ENCODE measurements at regions not wholly inside any gene's neighbourhood (a gene's known extent, or its start where the extent isn't known, plus 50 kb on each side); places are given as distances from the start of the nearest gene placed in this dataset.

DNA sequence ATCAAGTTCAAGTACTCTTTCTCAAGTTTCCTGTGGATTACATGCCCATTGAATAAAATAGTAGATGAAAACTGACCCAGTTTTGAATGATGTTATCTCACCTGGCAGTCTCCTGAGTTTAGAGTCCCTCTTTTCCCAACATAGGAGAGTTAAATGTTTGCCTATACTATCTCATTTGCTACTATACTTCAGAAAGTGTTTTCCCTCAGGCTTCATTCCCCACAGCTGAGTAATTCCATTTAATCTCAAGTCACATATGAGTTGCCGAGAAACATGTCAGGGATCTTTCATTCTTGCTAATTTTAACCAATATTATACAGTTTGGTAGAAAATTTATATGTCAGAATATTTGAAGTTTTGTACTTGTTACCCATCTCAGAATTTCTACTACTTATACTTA is 150.4 kb upstream of the CDH19 start:
- WGBS, 2 donors: 80 to 96% methylated on average over 1 of the region's 1 CpG
- DNase-seq: no peak

DNA sequence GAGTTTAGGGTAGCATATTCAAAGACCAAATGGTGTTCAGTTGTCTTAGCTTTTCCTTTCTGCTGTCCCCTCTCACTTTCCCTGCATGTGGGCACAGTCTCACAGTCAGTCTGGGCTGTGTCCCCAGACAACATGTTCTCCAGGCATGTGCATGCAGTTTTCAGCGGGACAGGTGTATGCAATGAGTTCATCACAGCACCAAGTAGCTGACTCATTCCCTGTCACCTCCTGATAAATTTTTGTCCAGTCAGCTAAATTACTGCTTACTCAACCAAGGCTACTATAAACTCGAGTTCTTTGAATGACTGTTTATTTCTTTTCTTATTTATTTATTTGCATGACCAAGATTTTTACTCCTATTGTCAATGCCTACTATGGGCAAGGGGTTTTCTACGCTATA is 148.8 kb upstream of the CDH19 start:
- DNase-seq (no peak), ATAC-seq (ENCODE audit: low FRiP score in 2 of 2) (no peak)
- H3K36me3 ChIP-seq: no peaks in the 10 kb centered on the region
- 76 to 82% methylated on average over 3 of the region's 3 CpGs for WGBS, 2 donors
- H3K4me1 ChIP-seq: no peaks in the 10 kb centered on the region
- no peaks in the 10 kb centered on the region for H3K27me3 ChIP-seq
- H3K4me3 ChIP-seq: no peak overlapping the region
- no peaks in the 10 kb centered on the region for H3K9me3 ChIP-seq
- TF ChIP-seq, protein P1, sequence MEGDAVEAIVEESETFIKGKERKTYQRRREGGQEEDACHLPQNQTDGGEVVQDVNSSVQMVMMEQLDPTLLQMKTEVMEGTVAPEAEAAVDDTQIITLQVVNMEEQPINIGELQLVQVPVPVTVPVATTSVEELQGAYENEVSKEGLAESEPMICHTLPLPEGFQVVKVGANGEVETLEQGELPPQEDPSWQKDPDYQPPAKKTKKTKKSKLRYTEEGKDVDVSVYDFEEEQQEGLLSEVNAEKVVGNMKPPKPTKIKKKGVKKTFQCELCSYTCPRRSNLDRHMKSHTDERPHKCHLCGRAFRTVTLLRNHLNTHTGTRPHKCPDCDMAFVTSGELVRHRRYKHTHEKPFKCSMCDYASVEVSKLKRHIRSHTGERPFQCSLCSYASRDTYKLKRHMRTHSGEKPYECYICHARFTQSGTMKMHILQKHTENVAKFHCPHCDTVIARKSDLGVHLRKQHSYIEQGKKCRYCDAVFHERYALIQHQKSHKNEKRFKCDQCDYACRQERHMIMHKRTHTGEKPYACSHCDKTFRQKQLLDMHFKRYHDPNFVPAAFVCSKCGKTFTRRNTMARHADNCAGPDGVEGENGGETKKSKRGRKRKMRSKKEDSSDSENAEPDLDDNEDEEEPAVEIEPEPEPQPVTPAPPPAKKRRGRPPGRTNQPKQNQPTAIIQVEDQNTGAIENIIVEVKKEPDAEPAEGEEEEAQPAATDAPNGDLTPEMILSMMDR (IDR thresholded peaks at IDR 0.05): no peak
- TF ChIP-seq POLR2AphosphoS5 (IDR thresholded peaks at IDR 0.05) (no peak), EP300 (IDR thresholded peaks at IDR 0.05) (no peak), POLR2A (IDR thresholded peaks at IDR 0.05) (no peak)
- H3K27ac ChIP-seq: no peak overlapping the region

More for the DNA sequence above, 150.4 kb upstream of the CDH19 start:
- H3K4me3 ChIP-seq: no peak overlapping the region
- no peak for TF ChIP-seq POLR2AphosphoS5 (IDR thresholded peaks at IDR 0.05)
- TF ChIP-seq POLR2A (IDR thresholded peaks at IDR 0.05): no peak
- TF ChIP-seq EP300 (IDR thresholded peaks at IDR 0.05): no peak
- TF ChIP-seq, protein P1 (IDR thresholded peaks at IDR 0.05): no peak
- no peak for ATAC-seq (ENCODE audit: low FRiP score in 2 of 2)
- H3K27ac ChIP-seq: no peak overlapping the region
- no peaks in the 10 kb centered on the region for H3K9me3 ChIP-seq
- H3K27me3 ChIP-seq: no peaks in the 10 kb centered on the region
- H3K36me3 ChIP-seq: no peaks in the 10 kb centered on the region
- no peaks in the 10 kb centered on the region for H3K4me1 ChIP-seq

- DNase-seq (no peak), ATAC-seq (ENCODE audit: low FRiP score in 2 of 2) (no peak)
- Histone ChIP-seq H3K9me3 (no peaks in the 10 kb centered on the region), H3K36me3 (no peaks in the 10 kb centered on the region), H3K4me1 (no peaks in the 10 kb centered on the region), H3K27ac (no peak overlapping the region), H3K4me3 (no peak overlapping the region), H3K27me3 (no peaks in the 10 kb centered on the region)
- TF ChIP-seq EP300 (IDR thresholded peaks at IDR 0.05) (no peak), POLR2A (IDR thresholded peaks at IDR 0.05) (no peak), POLR2AphosphoS5 (IDR thresholded peaks at IDR 0.05) (no peak)
- TF ChIP-seq, protein P1 (IDR thresholded peaks at IDR 0.05): no peak
Observed at GRCh38 chr18:66749481-66750035, 145.7 kb upstream of the CDH19 start.

DNA sequence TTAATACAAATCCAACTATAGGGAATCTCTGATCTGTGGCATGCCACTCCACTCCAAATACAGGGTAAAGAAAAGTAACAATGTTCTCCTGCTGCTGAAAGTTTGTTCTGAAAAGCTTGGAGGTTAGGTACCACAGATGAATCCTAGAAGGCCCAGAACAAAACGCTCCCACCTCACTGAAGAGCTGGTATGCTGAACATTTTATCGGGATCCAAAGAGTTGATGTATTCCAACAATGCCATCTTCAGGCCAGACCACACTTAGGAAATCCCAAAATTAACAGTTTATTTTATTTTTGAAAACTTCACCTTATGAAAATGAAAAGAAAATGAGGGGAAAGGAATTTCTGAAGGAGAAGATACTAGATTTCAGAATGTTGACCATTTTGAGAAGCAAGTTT is 145.1 kb upstream of the CDH19 start:
- TF ChIP-seq POLR2A (IDR thresholded peaks at IDR 0.05): no peak
- TF ChIP-seq, protein P1 (IDR thresholded peaks at IDR 0.05): peak in 1 of 6 experiments; percentile 16
- 48 to 63% methylated on average over 2 of the region's 2 CpGs for WGBS, 2 donors
- no peaks in the 10 kb centered on the region for H3K27me3 ChIP-seq
- no peak overlapping the region for H3K27ac ChIP-seq
- DNase-seq (no peak), ATAC-seq (ENCODE audit: low FRiP score in 2 of 2) (no peak)
- no peaks in the 10 kb centered on the region for H3K9me3 ChIP-seq
- no peak overlapping the region for H3K4me3 ChIP-seq
- H3K4me1 ChIP-seq: no peaks in the 10 kb centered on the region
- no peaks in the 10 kb centered on the region for H3K36me3 ChIP-seq

GRCh38 chr18:66742832-66743231 is 138.9 kb upstream of the CDH19 start:
- no peak for TF ChIP-seq EP300 (IDR thresholded peaks at IDR 0.05)
- TF ChIP-seq, protein P1 (IDR thresholded peaks at IDR 0.05): no peak
- no peak for TF ChIP-seq POLR2AphosphoS5 (IDR thresholded peaks at IDR 0.05)
- TF ChIP-seq POLR2A (IDR thresholded peaks at IDR 0.05): no peak
- H3K27me3 ChIP-seq: no peaks in the 10 kb centered on the region
- H3K4me1 ChIP-seq: no peaks in the 10 kb centered on the region
- H3K9me3 ChIP-seq: no peaks in the 10 kb centered on the region
- ATAC-seq (ENCODE audit: low FRiP score in 2 of 2) (no peak), DNase-seq (no peak)
- no peak overlapping the region for H3K4me3 ChIP-seq
- WGBS, 2 donors: 63 to 65% methylated on average over 2 of the region's 2 CpGs
- H3K27ac ChIP-seq: no peak overlapping the region
- no peaks in the 10 kb centered on the region for H3K36me3 ChIP-seq
